ENCODE measurements at regions not wholly inside any gene's neighbourhood (a gene's known extent, or its start where the extent isn't known, plus 50 kb on each side); places are given as distances from the start of the nearest gene placed in this dataset.

DNA sequence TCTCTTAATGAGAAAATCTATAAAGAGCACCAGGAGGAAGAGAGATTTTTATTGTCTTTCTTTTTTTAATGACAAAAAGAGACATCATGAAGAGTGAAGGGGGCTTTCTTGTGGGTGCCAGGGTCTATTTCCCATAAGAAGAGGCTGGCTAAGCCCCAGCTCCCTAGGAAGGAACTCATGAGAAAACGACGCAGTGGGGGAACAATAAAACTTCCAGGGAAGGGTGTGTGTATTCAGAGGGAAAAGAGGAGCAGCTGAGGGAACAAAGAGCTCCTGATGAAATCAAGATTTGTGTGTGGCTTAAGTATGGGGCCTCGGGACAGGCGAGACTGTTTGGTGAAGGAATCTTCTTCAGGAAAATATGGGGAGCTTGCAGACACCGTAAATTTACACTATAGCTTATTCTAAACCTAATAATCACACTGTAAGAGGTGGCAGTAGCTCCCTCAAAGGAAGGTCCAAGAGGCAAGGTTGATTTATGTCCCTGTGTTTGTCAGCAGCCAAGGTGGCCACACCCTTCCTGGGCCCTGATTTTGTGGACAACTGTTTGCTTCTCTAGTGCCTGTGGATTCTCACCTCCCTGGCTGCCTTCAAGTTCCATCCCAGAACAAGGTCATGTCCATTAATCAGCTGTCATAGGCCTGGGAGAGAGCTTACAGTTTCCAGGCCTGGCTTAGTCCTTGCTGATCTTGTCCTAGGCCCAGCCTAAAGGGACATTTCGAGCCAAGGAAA lies 615.7 kb downstream of the INSC start:
- Mint-ChIP-seq H3K36me3 (ENCODE audit: low read depth) (no peaks in the 10 kb centered on the region), H3K4me3 (no peak overlapping the region)
- peak; percentile 37; the same call in 1 of the 3 replicates for ATAC-seq

More for the DNA sequence above, 615.7 kb downstream of the INSC start:
- no peak overlapping the region for H3K27ac Mint-ChIP-seq
- peaks cover 7% of the 10 kb centered on the region for H3K4me1 Mint-ChIP-seq
- peaks cover 34% of the 10 kb centered on the region for H3K9me2 ChIP-seq (ENCODE audit: insufficient read depth)
- peaks cover 5% of the 10 kb centered on the region; the same call in 1 of the 2 replicates for H3K4me1 ChIP-seq (ENCODE audit: insufficient read depth)
- no peaks in the 10 kb centered on the region for H3K27me3 Mint-ChIP-seq (ENCODE audit: insufficient read depth, low read depth, poor library complexity)
- H3K27ac ChIP-seq (ENCODE audit: low read depth) = no peak overlapping the region
- TF ChIP-seq REST (IDR thresholded peaks at IDR 0.05; ENCODE audit: unreplicated experiment) = no peak
- TF ChIP-seq ZNF114 (CRISPR knock-in tag; IDR thresholded peaks at IDR 0.05) = no peak
- TF ChIP-seq, protein P1, sequence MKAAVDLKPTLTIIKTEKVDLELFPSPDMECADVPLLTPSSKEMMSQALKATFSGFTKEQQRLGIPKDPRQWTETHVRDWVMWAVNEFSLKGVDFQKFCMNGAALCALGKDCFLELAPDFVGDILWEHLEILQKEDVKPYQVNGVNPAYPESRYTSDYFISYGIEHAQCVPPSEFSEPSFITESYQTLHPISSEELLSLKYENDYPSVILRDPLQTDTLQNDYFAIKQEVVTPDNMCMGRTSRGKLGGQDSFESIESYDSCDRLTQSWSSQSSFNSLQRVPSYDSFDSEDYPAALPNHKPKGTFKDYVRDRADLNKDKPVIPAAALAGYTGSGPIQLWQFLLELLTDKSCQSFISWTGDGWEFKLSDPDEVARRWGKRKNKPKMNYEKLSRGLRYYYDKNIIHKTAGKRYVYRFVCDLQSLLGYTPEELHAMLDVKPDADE (IDR thresholded peaks at IDR 0.05) = no peak
- TF ChIP-seq CTCF (conservative IDR thresholded peaks at IDR 0.05; ENCODE audit: low read depth in 2 of 2) = no peak
- no peak for TF ChIP-seq JUNB (IDR thresholded peaks at IDR 0.05; ENCODE audit: unreplicated experiment)
- no peak for TF ChIP-seq EZH2phosphoT487 (IDR thresholded peaks at IDR 0.05; ENCODE audit: unreplicated experiment)
- no peak for TF ChIP-seq POLR2AphosphoS5 (IDR thresholded peaks at IDR 0.05; ENCODE audit: low read depth)
- TF ChIP-seq NANOG (IDR thresholded peaks at IDR 0.05; ENCODE audit: borderline replicate concordance) = no peak
- no peak for TF ChIP-seq STAT1 (IDR thresholded peaks at IDR 0.05; ENCODE audit: unreplicated experiment)
- no peak for TF ChIP-seq EZH2 (IDR thresholded peaks at IDR 0.05; ENCODE audit: low read depth, unreplicated experiment)
- TF ChIP-seq ZNF331 (CRISPR knock-in tag; IDR thresholded peaks at IDR 0.05; ENCODE audit: low read depth) = no peak
- TF ChIP-seq CREB1 (CRISPR knock-in tag; IDR thresholded peaks at IDR 0.05; ENCODE audit: low read depth) = no peak
- TF ChIP-seq, protein P2, sequence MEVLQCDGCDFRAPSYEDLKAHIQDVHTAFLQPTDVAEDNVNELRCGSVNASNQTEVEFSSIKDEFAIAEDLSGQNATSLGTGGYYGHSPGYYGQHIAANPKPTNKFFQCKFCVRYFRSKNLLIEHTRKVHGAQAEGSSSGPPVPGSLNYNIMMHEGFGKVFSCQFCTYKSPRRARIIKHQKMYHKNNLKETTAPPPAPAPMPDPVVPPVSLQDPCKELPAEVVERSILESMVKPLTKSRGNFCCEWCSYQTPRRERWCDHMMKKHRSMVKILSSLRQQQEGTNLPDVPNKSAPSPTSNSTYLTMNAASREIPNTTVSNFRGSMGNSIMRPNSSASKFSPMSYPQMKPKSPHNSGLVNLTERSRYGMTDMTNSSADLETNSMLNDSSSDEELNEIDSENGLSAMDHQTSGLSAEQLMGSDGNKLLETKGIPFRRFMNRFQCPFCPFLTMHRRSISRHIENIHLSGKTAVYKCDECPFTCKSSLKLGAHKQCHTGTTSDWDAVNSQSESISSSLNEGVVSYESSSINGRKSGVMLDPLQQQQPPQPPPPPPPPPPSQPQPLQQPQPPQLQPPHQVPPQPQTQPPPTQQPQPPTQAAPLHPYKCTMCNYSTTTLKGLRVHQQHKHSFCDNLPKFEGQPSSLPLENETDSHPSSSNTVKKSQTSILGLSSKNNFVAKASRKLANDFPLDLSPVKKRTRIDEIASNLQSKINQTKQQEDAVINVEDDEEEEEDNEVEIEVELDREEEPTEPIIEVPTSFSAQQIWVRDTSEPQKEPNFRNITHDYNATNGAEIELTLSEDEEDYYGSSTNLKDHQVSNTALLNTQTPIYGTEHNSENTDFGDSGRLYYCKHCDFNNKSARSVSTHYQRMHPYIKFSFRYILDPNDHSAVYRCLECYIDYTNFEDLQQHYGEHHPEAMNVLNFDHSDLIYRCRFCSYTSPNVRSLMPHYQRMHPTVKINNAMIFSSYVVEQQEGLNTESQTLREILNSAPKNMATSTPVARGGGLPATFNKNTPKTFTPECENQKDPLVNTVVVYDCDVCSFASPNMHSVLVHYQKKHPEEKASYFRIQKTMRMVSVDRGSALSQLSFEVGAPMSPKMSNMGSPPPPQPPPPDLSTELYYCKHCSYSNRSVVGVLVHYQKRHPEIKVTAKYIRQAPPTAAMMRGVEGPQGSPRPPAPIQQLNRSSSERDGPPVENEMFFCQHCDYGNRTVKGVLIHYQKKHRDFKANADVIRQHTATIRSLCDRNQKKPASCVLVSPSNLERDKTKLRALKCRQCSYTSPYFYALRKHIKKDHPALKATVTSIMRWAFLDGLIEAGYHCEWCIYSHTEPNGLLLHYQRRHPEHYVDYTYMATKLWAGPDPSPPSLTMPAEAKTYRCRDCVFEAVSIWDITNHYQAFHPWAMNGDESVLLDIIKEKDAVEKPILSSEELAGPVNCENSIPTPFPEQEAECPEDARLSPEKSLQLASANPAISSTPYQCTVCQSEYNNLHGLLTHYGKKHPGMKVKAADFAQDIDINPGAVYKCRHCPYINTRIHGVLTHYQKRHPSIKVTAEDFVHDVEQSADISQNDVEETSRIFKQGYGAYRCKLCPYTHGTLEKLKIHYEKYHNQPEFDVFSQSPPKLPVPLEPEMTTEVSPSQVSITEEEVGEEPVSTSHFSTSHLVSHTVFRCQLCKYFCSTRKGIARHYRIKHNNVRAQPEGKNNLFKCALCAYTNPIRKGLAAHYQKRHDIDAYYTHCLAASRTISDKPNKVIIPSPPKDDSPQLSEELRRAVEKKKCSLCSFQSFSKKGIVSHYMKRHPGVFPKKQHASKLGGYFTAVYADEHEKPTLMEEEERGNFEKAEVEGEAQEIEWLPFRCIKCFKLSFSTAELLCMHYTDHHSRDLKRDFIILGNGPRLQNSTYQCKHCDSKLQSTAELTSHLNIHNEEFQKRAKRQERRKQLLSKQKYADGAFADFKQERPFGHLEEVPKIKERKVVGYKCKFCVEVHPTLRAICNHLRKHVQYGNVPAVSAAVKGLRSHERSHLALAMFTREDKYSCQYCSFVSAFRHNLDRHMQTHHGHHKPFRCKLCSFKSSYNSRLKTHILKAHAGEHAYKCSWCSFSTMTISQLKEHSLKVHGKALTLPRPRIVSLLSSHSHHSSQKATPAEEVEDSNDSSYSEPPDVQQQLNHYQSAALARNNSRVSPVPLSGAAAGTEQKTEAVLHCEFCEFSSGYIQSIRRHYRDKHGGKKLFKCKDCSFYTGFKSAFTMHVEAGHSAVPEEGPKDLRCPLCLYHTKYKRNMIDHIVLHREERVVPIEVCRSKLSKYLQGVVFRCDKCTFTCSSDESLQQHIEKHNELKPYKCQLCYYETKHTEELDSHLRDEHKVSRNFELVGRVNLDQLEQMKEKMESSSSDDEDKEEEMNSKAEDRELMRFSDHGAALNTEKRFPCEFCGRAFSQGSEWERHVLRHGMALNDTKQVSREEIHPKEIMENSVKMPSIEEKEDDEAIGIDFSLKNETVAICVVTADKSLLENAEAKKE (CRISPR knock-in tag; IDR thresholded peaks at IDR 0.05) = no peak
- H3K4me3 ChIP-seq = no peak overlapping the region
- no peaks in the 10 kb centered on the region for H3F3A ChIP-seq (replicated peaks; ENCODE audit: low read depth)
- H3K79me2 ChIP-seq (replicated peaks; ENCODE audit: insufficient read depth) = no peaks in the 10 kb centered on the region
- H3K36me3 ChIP-seq (ENCODE audit: insufficient read depth) = no peaks in the 10 kb centered on the region
- H3K4me2 ChIP-seq = no peak overlapping the region
- no peaks in the 10 kb centered on the region for H3K9me3 Mint-ChIP-seq
- no peaks in the 10 kb centered on the region for H3K27me3 ChIP-seq (ENCODE audit: insufficient read depth)
- H4K20me1 ChIP-seq (replicated peaks; ENCODE audit: insufficient read depth) = no peaks in the 10 kb centered on the region
- peak overlapping the region; percentile 84 for H2AFZ ChIP-seq
- no peak for DNase-seq (ENCODE audit: low spot score)
